GM12891 (cell line): ENCODE measurements at regions not wholly inside any gene's neighbourhood (a gene's known extent, or its start where the extent isn't known, plus 50 kb on each side); places are given as distances from the start of the nearest gene placed in this dataset.

Experiments used
- POLR2A ChIP-seq: IDR thresholded peaks from 2 replicates; pipeline ENCODE4 v1.6.1; 2011; ENCODE audit warnings: low read depth, low read length, control low read depth
- TAF1 ChIP-seq: IDR thresholded peaks from 2 replicates; pipeline ENCODE4 v1.6.1; 2011; ENCODE audit warnings: low read depth, low read length, control low read depth

- no peak for TF ChIP-seq POLR2A
- no peak for TF ChIP-seq TAF1
Observed at GRCh38 chr10:78165172-78165571, 131.5 kb downstream of the RPS24 start.
